Progenitor cell of endocrine pancreas (in vitro differentiated cells): ENCODE measurements at regions not wholly inside any gene's neighbourhood (a gene's known extent, or its start where the extent isn't known, plus 50 kb on each side); places are given as distances from the start of the nearest gene placed in this dataset.

ENCODE experiments used
- DNase-seq: peaks from one replicate; pipeline ENCODE4 v3.0.0; 2021; ENCODE audit warnings: low spot score; ENCODE audit not compliant: unreplicated experiment
- H3K27ac Mint-ChIP-seq: 2 replicates; pipeline ENCODE4 v1.8.0; 2021; ENCODE audit warnings: mild to moderate bottlenecking, moderate library complexity, mixed read lengths
- H3K27me3 Mint-ChIP-seq: 2 replicates; pipeline ENCODE4 v1.8.0; 2021; ENCODE audit warnings: mixed read lengths
- H3K36me3 Mint-ChIP-seq: 2 replicates; pipeline ENCODE4 v1.8.0; 2022; ENCODE audit warnings: mixed read lengths; ENCODE audit not compliant: insufficient read depth
- H3K4me1 Mint-ChIP-seq: 2 replicates; pipeline ENCODE4 v1.8.0; 2021; ENCODE audit warnings: low read depth, mixed read lengths
- H3K4me3 Mint-ChIP-seq: 2 replicates; pipeline ENCODE4 v1.8.0; 2021; ENCODE audit warnings: low read depth, mild to moderate bottlenecking, moderate library complexity, mixed read lengths
- H3K9me3 Mint-ChIP-seq: 2 replicates; pipeline ENCODE4 v1.8.0; 2021; ENCODE audit warnings: low read depth, mixed read lengths
- TF ChIP-seq, protein P1 (sequence below): fragments of 200-600 bp; sonication (generic); IDR thresholded peaks from one replicate; pipeline ENCODE4 v1.5.0; 2021; ENCODE audit warnings: antibody characterized with exemption, mild to moderate bottlenecking; ENCODE audit not compliant: unreplicated experiment

DNA sequence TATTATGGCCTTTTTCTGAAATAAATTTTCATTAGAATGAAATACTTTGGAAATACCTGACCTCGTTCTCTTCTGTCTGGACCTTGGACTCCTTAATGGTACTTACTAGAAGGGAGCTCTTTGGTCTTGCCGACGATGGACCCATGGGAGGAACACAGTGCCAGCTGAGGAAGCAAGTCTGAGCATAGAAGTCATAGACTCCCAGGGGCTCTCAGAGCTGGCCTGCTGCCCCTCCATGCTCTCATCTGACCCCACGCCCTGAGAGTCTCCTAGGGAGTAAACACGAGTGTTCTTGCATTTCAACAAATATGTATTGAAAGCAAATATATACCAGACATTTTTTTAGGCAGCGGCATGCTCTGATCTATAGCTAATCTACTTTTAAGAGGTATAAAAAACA, 87.8 kb downstream of the PLEKHG1 start:
- Mint-ChIP-seq H3K4me3 (no peak overlapping the region), H3K27ac (peak overlapping the region; percentile 91), H3K4me1 (peaks cover 7% of the 10 kb centered on the region), H3K9me3 (no peaks in the 10 kb centered on the region), H3K27me3 (no peaks in the 10 kb centered on the region), H3K36me3 (peaks cover 3% of the 10 kb centered on the region)
- DNase-seq = no peak
- TF ChIP-seq, protein P1, sequence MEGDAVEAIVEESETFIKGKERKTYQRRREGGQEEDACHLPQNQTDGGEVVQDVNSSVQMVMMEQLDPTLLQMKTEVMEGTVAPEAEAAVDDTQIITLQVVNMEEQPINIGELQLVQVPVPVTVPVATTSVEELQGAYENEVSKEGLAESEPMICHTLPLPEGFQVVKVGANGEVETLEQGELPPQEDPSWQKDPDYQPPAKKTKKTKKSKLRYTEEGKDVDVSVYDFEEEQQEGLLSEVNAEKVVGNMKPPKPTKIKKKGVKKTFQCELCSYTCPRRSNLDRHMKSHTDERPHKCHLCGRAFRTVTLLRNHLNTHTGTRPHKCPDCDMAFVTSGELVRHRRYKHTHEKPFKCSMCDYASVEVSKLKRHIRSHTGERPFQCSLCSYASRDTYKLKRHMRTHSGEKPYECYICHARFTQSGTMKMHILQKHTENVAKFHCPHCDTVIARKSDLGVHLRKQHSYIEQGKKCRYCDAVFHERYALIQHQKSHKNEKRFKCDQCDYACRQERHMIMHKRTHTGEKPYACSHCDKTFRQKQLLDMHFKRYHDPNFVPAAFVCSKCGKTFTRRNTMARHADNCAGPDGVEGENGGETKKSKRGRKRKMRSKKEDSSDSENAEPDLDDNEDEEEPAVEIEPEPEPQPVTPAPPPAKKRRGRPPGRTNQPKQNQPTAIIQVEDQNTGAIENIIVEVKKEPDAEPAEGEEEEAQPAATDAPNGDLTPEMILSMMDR = no peak

DNA sequence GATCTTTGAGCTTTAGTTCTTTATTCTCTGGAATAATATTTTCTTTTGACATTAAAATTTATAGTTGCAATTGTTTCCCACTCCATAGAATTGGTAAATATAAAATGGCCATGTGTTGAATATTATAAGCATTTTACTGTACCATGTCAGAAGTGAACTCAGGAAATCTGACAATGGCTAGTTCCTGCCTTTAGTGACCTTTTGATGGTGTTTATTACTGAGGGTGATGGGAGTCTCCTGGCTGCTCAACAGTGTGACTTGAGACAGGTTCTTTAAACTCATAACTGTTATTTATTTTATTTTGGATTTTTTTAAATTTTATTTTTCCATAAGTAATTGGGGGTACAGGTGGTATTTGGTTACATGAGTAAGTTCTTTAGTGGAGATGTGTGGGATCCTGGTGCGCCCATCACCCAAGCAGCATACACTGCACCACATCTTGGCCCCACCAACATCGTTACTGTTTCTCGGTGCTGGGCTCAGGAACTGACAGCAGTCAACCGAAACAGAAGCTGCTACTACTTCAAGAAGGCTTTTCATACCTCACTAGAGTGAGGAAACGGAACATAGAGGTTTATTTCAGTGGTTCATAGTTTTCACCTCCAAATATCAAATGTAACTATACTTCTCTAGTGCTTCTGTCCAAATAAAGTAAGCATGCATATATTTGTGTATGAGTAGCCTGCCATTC, 90.4 kb downstream of the PLEKHG1 start:
- DNase-seq = no peak
- Mint-ChIP-seq H3K4me1 (peaks cover 7% of the 10 kb centered on the region), H3K27me3 (no peaks in the 10 kb centered on the region), H3K36me3 (peaks cover 3% of the 10 kb centered on the region), H3K4me3 (no peak overlapping the region), H3K9me3 (no peaks in the 10 kb centered on the region), H3K27ac (no peak overlapping the region)
- TF ChIP-seq, protein P1 = no peak

DNA sequence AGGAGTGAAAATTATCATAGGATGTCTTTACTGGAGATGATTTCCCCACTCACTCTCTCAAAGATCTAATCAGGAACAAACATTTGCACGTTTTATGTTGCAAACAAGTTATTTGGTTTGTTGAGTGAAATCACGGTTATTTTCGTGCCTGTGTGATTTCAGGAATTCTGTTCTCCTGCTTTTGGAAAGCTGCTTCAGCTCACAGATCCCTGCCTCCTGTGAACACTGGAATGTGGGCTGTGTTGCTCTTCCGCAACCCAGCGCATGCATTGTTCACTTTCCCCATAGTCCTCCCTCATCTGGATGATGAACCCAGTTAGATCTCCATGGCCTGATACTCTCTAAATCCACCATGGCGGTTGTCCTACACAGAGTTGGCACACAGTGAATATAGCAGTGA, 91.0 kb downstream of the PLEKHG1 start:
- no peak for DNase-seq
- no peak overlapping the region for H3K27ac Mint-ChIP-seq
- peaks cover 7% of the 10 kb centered on the region for H3K4me1 Mint-ChIP-seq
- H3K9me3 Mint-ChIP-seq = no peaks in the 10 kb centered on the region
- H3K27me3 Mint-ChIP-seq = no peaks in the 10 kb centered on the region
- no peaks in the 10 kb centered on the region for H3K36me3 Mint-ChIP-seq
- TF ChIP-seq, protein P1 = no peak
- H3K4me3 Mint-ChIP-seq = no peak overlapping the region

DNA sequence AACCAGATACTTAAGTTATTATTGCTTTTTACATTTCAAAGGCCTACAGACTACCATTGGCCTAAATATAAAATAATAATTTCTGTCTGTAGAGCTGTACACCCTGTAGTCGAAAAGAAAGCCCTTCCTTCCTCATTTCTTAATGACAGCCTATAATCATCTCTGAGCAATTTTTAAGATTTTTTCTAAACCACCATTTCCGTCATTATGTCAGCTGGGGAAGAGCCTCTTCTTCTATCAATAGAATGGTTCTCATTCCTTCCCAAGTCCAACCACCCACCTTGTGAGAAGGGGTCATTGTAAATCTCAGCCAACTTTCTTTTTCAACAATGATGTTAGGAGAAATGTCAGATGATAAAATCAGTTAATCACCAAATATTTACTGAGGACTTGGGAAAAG, 91.8 kb downstream of the PLEKHG1 start:
- Mint-ChIP-seq H3K36me3 (no peaks in the 10 kb centered on the region), H3K27ac (no peak overlapping the region), H3K4me1 (peaks cover 7% of the 10 kb centered on the region), H3K4me3 (no peak overlapping the region), H3K9me3 (no peaks in the 10 kb centered on the region), H3K27me3 (no peaks in the 10 kb centered on the region)
- no peak for DNase-seq
- TF ChIP-seq, protein P1 = no peak

DNA sequence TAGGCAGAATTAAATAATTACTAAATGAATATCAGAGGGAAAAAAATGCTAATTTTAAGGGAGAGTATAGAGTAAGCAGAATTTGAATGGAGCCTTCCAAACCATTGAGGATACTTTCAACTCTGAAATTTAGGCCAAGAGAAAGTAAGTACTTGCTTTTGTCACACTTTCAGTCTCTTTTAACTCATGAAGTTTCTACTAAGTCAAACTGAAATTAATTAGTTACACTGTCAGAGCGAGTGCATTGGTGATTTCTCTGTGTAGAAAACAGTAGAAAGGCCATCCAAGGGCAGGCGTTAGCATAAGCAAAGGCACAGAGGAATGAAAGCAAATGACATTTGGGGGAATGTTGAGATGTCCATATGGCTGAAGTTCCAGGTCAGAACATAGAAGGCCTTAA, 92.9 kb downstream of the PLEKHG1 start:
- H3K9me3 Mint-ChIP-seq = no peaks in the 10 kb centered on the region
- H3K27ac Mint-ChIP-seq = no peak overlapping the region
- H3K4me3 Mint-ChIP-seq = no peak overlapping the region
- no peak for DNase-seq
- H3K36me3 Mint-ChIP-seq = no peaks in the 10 kb centered on the region
- H3K4me1 Mint-ChIP-seq = peaks cover 4% of the 10 kb centered on the region
- TF ChIP-seq, protein P1 = no peak
- H3K27me3 Mint-ChIP-seq = no peaks in the 10 kb centered on the region
